HEK293 (cell line): ENCODE measurements at regions not wholly inside any gene's neighbourhood (a gene's known extent, or its start where the extent isn't known, plus 50 kb on each side); places are given as distances from the start of the nearest gene placed in this dataset.

Experiments used
- CTCF ChIA-PET: fragments of 350-600 bp; formaldehyde crosslinking; extraction: SDS; loops from one replicate; lab custom pipeline; 2021; ENCODE audit warnings: antibody characterized with exemption; lab: Yijun Ruan, JAX
- POLR2A ChIA-PET: fragments of 300-600 bp; formaldehyde crosslinking; extraction: SDS; loops from one replicate; lab custom pipeline; 2020; ENCODE audit warnings: antibody characterized with exemption, inconsistent platforms; lab: Yijun Ruan, JAX
- H3K27ac ChIP-seq: fragments of 200-500 bp; sonication (Bioruptor generic); 2 replicates; pipeline ENCODE4 v1.5.1; 2014; ENCODE audit warnings: low read depth, low read length, control low read depth, inconsistent platforms; ENCODE audit errors: extremely low read depth
- H3K36me3 ChIP-seq, 2 experiments: fragments of 200-500 bp in 1 of 2; sonication (Bioruptor generic) in 1 of 2; 1 replicate in 1 of 2; 2 replicates in 1 of 2; pipeline ENCODE4 v1.5.1; 2014 to 2017; ENCODE audit warnings: inconsistent platforms in 2 of 2, low read length in 2 of 2; ENCODE audit not compliant: control insufficient read depth in 2 of 2, insufficient read depth in 1 of 2
- H3K4me1 ChIP-seq: fragments of 200-500 bp; sonication (Bioruptor generic); 2 replicates; pipeline ENCODE4 v1.5.1; 2014; ENCODE audit warnings: mild to moderate bottlenecking, low read length, inconsistent platforms; ENCODE audit not compliant: control insufficient read depth, insufficient read depth
- H3K4me3 ChIP-seq: 2 replicates; pipeline ENCODE4 v1.5.1; 2011; ENCODE audit warnings: low read depth, mild to moderate bottlenecking, control low read depth, low read length, moderate library complexity
- H3K9me3 ChIP-seq: fragments of 200-500 bp; sonication (Bioruptor generic); 2 replicates; pipeline ENCODE4 v1.5.1; 2014; ENCODE audit warnings: low read depth, low read length, inconsistent platforms; ENCODE audit not compliant: control insufficient read depth, insufficient read depth
- MZF1 ChIP-seq: fragments of 450-650 bp; formaldehyde crosslinking; IDR thresholded peaks from 2 replicates; pipeline ENCODE4 v1.5.1; 2017; ENCODE audit warnings: missing biosample characterization, missing genetic modification characterization, borderline replicate concordance
- SCRT2 ChIP-seq: fragments of 450-650 bp; formaldehyde crosslinking; IDR thresholded peaks from 2 replicates; pipeline ENCODE4 v1.5.1; 2016; ENCODE audit warnings: missing biosample characterization, missing genetic modification characterization
- ZBTB17 ChIP-seq: fragments of 450-650 bp; formaldehyde crosslinking; IDR thresholded peaks from 2 replicates; pipeline ENCODE4 v1.5.1; 2016; ENCODE audit warnings: missing biosample characterization, missing genetic modification characterization
- ZNF114 ChIP-seq: fragments of 450-650 bp; formaldehyde crosslinking; IDR thresholded peaks from 2 replicates; pipeline ENCODE4 v1.5.0; 2017; ENCODE audit warnings: missing biosample characterization, missing genetic modification characterization
- ZNF16 ChIP-seq: fragments of 450-650 bp; formaldehyde crosslinking; IDR thresholded peaks from 2 replicates; pipeline ENCODE4 v1.5.1; 2016; ENCODE audit warnings: low read depth, missing biosample characterization, missing genetic modification characterization
- ZNF202 ChIP-seq: fragments of 450-650 bp; formaldehyde crosslinking; IDR thresholded peaks from 2 replicates; pipeline ENCODE4 v1.5.1; 2016; ENCODE audit warnings: missing biosample characterization, missing genetic modification characterization, borderline replicate concordance
- ZNF211 ChIP-seq: fragments of 450-650 bp; formaldehyde crosslinking; IDR thresholded peaks from 2 replicates; pipeline ENCODE4 v1.5.1; 2016; ENCODE audit warnings: low read depth, missing biosample characterization, missing genetic modification characterization
- ZNF394 ChIP-seq: fragments of 450-650 bp; formaldehyde crosslinking; IDR thresholded peaks from 2 replicates; pipeline ENCODE4 v1.5.1; 2016; ENCODE audit warnings: missing biosample characterization, missing genetic modification characterization, mild to moderate bottlenecking, moderate library complexity, borderline replicate concordance
- ZNF548 ChIP-seq: fragments of 450-650 bp; formaldehyde crosslinking; IDR thresholded peaks from 2 replicates; pipeline ENCODE4 v1.5.1; 2016; ENCODE audit warnings: missing biosample characterization, missing genetic modification characterization
- ZNF596 ChIP-seq: fragments of 450-650 bp; IDR thresholded peaks from 2 replicates; pipeline ENCODE4 v1.5.0; 2018; ENCODE audit warnings: missing biosample characterization, mild to moderate bottlenecking, missing genetic modification characterization, moderate library complexity
- ZNF600 ChIP-seq: fragments of 450-650 bp; formaldehyde crosslinking; IDR thresholded peaks from 2 replicates; pipeline ENCODE4 v1.5.1; 2016; ENCODE audit warnings: missing biosample characterization, missing genetic modification characterization
- ZNF658 ChIP-seq: fragments of 450-650 bp; formaldehyde crosslinking; IDR thresholded peaks from 2 replicates; pipeline ENCODE4; 2016; ENCODE audit warnings: missing biosample characterization, missing genetic modification characterization
- ZNF670 ChIP-seq: fragments of 450-650 bp; formaldehyde crosslinking; IDR thresholded peaks from 2 replicates; pipeline ENCODE4 v1.5.1; 2016; ENCODE audit warnings: missing biosample characterization, missing genetic modification characterization, low read depth
- ZNF707 ChIP-seq: fragments of 450-650 bp; formaldehyde crosslinking; IDR thresholded peaks from 2 replicates; pipeline ENCODE4 v1.5.1; 2016; ENCODE audit warnings: missing biosample characterization, missing genetic modification characterization
- ZNF837 ChIP-seq: fragments of 450-650 bp; formaldehyde crosslinking; IDR thresholded peaks from 2 replicates; pipeline ENCODE4 v1.5.1; 2016; ENCODE audit warnings: missing biosample characterization, missing genetic modification characterization
- ZSCAN16 ChIP-seq: fragments of 450-650 bp; formaldehyde crosslinking; IDR thresholded peaks from 2 replicates; pipeline ENCODE4 v1.5.1; 2016; ENCODE audit warnings: missing biosample characterization, missing genetic modification characterization
- ZXDB ChIP-seq: fragments of 450-650 bp; formaldehyde crosslinking; IDR thresholded peaks from 2 replicates; pipeline ENCODE4 v1.5.1; 2016; ENCODE audit warnings: missing biosample characterization, missing genetic modification characterization
- TF ChIP-seq, protein P1 (sequence below): fragments of 450-650 bp; formaldehyde crosslinking; IDR thresholded peaks from 2 replicates; pipeline ENCODE4 v1.5.1; 2016; ENCODE audit warnings: missing biosample characterization, missing genetic modification characterization, borderline replicate concordance
- TF ChIP-seq, protein P2 (sequence below): fragments of 450-650 bp; formaldehyde crosslinking; IDR thresholded peaks from 2 replicates; pipeline ENCODE4 v1.5.1; 2016; ENCODE audit warnings: missing biosample characterization, missing genetic modification characterization
- TF ChIP-seq, protein P3 (sequence below): fragments of 450-650 bp; formaldehyde crosslinking; IDR thresholded peaks from 2 replicates; pipeline ENCODE4 v1.5.1; 2016; ENCODE audit warnings: missing biosample characterization, missing genetic modification characterization
- TF ChIP-seq, protein P4 (sequence below): fragments of 450-650 bp; formaldehyde crosslinking; IDR thresholded peaks from 2 replicates; pipeline ENCODE4 v1.5.1; 2017; ENCODE audit warnings: missing biosample characterization, missing genetic modification characterization
- TF ChIP-seq, protein P5 (sequence below): IDR thresholded peaks from 2 replicates; pipeline ENCODE4 v1.6.1; 2011; ENCODE audit warnings: mild to moderate bottlenecking, low read depth, low read length, borderline replicate concordance

DNA sequence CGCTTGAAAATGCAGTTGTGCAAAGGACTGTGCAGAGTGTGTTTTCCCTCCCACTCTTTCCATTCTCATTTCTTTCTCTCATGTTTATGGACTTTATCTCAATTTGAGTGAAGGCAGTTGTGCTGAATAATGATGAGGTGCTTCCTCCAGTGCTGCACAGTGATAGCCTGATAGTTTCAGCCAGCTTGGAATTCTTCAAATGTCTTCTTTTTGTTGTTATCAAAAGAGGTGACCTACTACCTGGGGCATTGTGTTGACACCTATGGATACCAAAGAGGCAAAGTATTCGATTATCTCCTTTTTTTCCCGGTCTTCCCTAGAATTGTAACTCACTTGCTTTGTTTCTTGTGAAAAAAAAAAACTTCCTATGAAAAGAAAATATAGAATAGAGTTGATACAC, 132.6 kb upstream of the ESRRG start:
- H3K9me3 ChIP-seq: no peaks in the 10 kb centered on the region
- no peaks in the 10 kb centered on the region for H3K4me1 ChIP-seq
- ChIA-PET POLR2A (no interaction called here), CTCF (no interaction called here)
- no peak for TF ChIP-seq ZNF596
- no peak overlapping the region for H3K27ac ChIP-seq
- no peaks in the 10 kb centered on the region for H3K36me3 ChIP-seq
- no peak overlapping the region for H3K4me3 ChIP-seq

DNA sequence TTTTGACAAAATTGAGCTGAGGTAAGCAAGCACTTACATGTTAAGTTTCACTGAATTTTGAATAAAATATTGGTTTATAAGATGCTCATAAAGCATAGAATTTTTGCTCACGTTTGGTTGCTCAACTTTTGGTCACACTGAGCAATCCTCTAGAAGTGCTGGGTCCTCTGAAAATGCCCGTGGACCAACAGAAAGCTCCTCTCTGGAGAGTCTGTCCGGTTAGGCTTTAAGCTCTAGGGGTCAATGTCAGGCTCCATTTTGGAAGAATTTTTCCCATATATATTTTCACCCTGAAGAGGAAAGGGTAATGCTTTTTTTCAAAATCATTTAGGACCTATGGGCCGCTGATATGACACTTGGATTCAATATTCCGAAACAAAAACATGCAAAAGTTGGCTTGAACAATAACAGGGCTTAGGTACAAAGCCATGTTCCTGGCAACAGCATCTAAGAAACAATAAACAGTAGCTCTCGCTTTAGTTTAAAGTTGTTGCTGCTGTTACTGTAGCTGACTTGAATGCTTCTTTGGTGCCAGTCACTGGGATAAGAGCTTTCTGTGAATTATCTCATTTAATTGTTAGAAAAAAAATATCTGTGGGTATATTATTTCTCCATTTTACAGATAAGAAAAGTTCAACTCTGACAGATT, 131.7 kb upstream of the ESRRG start:
- Histone ChIP-seq H3K4me3 (no peak overlapping the region), H3K9me3 (no peaks in the 10 kb centered on the region), H3K27ac (no peak overlapping the region), H3K36me3 (no peaks in the 10 kb centered on the region), H3K4me1 (no peaks in the 10 kb centered on the region)
- no peak for TF ChIP-seq ZNF114 (tag by site-specific recombination)
- TF ChIP-seq ZBTB17 (tag by site-specific recombination): no peak
- TF ChIP-seq, protein P1, sequence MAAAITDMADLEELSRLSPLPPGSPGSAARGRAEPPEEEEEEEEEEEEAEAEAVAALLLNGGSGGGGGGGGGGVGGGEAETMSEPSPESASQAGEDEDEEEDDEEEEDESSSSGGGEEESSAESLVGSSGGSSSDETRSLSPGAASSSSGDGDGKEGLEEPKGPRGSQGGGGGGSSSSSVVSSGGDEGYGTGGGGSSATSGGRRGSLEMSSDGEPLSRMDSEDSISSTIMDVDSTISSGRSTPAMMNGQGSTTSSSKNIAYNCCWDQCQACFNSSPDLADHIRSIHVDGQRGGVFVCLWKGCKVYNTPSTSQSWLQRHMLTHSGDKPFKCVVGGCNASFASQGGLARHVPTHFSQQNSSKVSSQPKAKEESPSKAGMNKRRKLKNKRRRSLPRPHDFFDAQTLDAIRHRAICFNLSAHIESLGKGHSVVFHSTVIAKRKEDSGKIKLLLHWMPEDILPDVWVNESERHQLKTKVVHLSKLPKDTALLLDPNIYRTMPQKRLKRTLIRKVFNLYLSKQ: no peak
- TF ChIP-seq, protein P2, sequence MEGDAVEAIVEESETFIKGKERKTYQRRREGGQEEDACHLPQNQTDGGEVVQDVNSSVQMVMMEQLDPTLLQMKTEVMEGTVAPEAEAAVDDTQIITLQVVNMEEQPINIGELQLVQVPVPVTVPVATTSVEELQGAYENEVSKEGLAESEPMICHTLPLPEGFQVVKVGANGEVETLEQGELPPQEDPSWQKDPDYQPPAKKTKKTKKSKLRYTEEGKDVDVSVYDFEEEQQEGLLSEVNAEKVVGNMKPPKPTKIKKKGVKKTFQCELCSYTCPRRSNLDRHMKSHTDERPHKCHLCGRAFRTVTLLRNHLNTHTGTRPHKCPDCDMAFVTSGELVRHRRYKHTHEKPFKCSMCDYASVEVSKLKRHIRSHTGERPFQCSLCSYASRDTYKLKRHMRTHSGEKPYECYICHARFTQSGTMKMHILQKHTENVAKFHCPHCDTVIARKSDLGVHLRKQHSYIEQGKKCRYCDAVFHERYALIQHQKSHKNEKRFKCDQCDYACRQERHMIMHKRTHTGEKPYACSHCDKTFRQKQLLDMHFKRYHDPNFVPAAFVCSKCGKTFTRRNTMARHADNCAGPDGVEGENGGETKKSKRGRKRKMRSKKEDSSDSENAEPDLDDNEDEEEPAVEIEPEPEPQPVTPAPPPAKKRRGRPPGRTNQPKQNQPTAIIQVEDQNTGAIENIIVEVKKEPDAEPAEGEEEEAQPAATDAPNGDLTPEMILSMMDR (tag by site-specific recombination): no peak
- no peak for TF ChIP-seq ZXDB (tag by site-specific recombination)
- no peak for TF ChIP-seq MZF1
- no peak for TF ChIP-seq ZNF670 (tag by site-specific recombination)
- TF ChIP-seq, protein P3, sequence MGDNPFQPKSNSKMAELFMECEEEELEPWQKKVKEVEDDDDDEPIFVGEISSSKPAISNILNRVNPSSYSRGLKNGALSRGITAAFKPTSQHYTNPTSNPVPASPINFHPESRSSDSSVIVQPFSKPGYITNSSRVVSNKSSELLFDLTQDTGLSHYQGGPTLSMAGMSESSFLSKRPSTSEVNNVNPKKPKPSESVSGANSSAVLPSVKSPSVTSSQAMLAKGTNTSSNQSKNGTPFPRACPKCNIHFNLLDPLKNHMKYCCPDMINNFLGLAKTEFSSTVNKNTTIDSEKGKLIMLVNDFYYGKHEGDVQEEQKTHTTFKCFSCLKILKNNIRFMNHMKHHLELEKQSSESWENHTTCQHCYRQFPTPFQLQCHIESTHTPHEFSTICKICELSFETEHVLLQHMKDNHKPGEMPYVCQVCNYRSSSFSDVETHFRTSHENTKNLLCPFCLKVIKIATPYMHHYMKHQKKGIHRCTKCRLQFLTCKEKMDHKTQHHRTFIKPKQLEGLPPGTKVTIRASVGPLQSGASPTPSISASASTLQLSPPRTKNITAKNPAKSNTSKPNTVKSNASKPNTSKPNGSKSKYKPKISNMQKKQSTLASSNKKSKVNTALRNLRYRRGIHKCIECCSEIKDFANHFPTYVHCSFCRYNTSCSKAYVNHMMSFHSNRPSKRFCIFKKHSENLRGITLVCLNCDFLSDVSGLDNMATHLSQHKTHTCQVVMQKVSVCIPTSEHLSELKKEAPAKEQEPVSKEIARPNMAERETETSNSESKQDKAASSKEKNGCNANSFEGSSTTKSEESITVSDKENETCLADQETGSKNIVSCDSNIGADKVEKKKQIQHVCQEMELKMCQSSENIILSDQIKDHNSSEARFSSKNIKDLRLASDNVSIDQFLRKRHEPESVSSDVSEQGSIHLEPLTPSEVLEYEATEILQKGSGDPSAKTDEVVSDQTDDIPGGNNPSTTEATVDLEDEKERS (tag by site-specific recombination): no peak
- no peak for TF ChIP-seq SCRT2 (tag by site-specific recombination)
- TF ChIP-seq, protein P4, sequence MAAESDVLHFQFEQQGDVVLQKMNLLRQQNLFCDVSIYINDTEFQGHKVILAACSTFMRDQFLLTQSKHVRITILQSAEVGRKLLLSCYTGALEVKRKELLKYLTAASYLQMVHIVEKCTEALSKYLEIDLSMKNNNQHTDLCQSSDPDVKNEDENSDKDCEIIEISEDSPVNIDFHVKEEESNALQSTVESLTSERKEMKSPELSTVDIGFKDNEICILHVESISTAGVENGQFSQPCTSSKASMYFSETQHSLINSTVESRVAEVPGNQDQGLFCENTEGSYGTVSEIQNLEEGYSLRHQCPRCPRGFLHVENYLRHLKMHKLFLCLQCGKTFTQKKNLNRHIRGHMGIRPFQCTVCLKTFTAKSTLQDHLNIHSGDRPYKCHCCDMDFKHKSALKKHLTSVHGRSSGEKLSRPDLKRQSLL (tag by site-specific recombination): no peak
- no peak for TF ChIP-seq ZNF707 (tag by site-specific recombination)
- TF ChIP-seq ZNF600: no peak
- no peak for TF ChIP-seq ZNF211 (tag by site-specific recombination)
- no peak for TF ChIP-seq ZNF658 (tag by site-specific recombination)
- ChIA-PET POLR2A (no interaction called here), CTCF (interaction anchor here (0.7 kb wide), 1 partner anchor 506 kb away, joined by 3 read pairs; no protein-coding TSS in a partner anchor)

DNA sequence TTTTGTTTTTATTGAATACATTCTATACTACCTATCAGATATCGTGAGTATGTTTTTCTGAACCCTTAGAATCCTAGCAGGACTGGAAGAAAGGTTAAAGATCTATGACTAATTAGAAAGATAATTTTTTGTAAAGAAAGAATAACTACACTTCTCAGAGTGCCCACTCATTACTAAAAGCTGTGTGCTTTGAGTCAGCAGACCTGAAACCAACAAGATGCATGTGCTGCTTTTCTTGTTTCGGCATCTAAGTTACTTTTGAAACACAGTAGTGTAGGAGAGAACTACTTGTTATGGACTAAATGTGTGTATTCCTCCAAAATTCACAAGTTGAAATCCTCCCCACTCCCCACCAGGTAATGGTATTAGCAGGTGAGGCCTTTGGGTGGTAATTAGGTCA, 127.8 kb upstream of the ESRRG start:
- H3K36me3 ChIP-seq: no peaks in the 10 kb centered on the region
- no peaks in the 10 kb centered on the region for H3K4me1 ChIP-seq
- no peak overlapping the region for H3K27ac ChIP-seq
- ChIA-PET CTCF (no interaction called here), POLR2A (no interaction called here)
- no peak overlapping the region for H3K4me3 ChIP-seq
- no peak for TF ChIP-seq ZNF837
- TF ChIP-seq ZNF658 (tag by site-specific recombination): no peak
- TF ChIP-seq ZNF548 (tag by site-specific recombination): no peak
- TF ChIP-seq ZSCAN16 (tag by site-specific recombination): no peak
- no peak for TF ChIP-seq ZNF16
- TF ChIP-seq ZNF394 (tag by site-specific recombination): no peak
- no peak for TF ChIP-seq ZNF202 (tag by site-specific recombination)
- TF ChIP-seq, protein P5, sequence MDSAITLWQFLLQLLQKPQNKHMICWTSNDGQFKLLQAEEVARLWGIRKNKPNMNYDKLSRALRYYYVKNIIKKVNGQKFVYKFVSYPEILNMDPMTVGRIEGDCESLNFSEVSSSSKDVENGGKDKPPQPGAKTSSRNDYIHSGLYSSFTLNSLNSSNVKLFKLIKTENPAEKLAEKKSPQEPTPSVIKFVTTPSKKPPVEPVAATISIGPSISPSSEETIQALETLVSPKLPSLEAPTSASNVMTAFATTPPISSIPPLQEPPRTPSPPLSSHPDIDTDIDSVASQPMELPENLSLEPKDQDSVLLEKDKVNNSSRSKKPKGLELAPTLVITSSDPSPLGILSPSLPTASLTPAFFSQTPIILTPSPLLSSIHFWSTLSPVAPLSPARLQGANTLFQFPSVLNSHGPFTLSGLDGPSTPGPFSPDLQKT: no peak
- no peaks in the 10 kb centered on the region for H3K9me3 ChIP-seq
